T-cell (primary cell): ENCODE measurements at regions not wholly inside any gene's neighbourhood (a gene's known extent, or its start where the extent isn't known, plus 50 kb on each side); places are given as distances from the start of the nearest gene placed in this dataset.
"Not testable (repeated sequence)": the region's sequence is repeated elsewhere in the genome, so short reads cannot be mapped to it uniquely, and the experiment has no call there.

Experiments used
- ATAC-seq, 4 experiments: fragments of 200-7000 bp in 3 of 4; fragments of 150-1000 bp in 1 of 4; cut with Tn5 transposase; replicated peaks in 1 of 4; 1 replicate in 3 of 4; 2 replicates in 1 of 4; pipeline ENCODE4 v1.10.0; 2021; ENCODE audit warnings: moderate library complexity in 3 of 4, mild to moderate bottlenecking in 2 of 4, moderate number of reproducible peaks in 1 of 4
- CTCF ChIA-PET, 2 donors: fragments of 300-600 bp; sonication (Branson Sonifier 250); formaldehyde crosslinking; loops; one replicate each; lab custom pipeline; 2022; ENCODE audit warnings: antibody characterized with exemption in 2 of 2; lab: Charles Lee
- POLR2A ChIA-PET, 2 donors: fragments of 300-600 bp; sonication (Branson Sonifier 250); formaldehyde crosslinking; loops; one replicate each; lab custom pipeline; 2022; ENCODE audit warnings: antibody characterized with exemption in 2 of 2; lab: Charles Lee
- DNase-seq, 35 experiments: peaks; one replicate each; pipeline versions ENCODE4 v3.0.0 to v3.0.0-alpha.2; 2013 to 2023
- H3K27ac ChIP-seq: one replicate; pipeline ENCODE4 v1.5.1; 2013; ENCODE audit warnings: low read length
- H3K27me3 ChIP-seq, 2 experiments: replicated peaks in 1 of 2; 1 replicate in 1 of 2; 2 replicates in 1 of 2; pipeline versions ENCODE4 v1.6.1 to v1.7.0; 2013; ENCODE audit warnings: low read length in 1 of 2, mixed read lengths in 1 of 2; ENCODE audit not compliant: control insufficient read depth in 2 of 2, insufficient read depth in 2 of 2; ENCODE audit errors: extremely low read depth in 1 of 2
- H3K36me3 ChIP-seq, 2 donors: 1 replicate in 1 of 2; 2 replicates in 1 of 2; pipeline versions ENCODE4 v1.6.1 to v1.7.0; 2013; ENCODE audit warnings: low read length in 1 of 2; ENCODE audit not compliant: control insufficient read depth in 2 of 2, insufficient read depth in 1 of 2; ENCODE audit errors: extremely low read depth in 1 of 2
- H3K4me1 ChIP-seq, 2 experiments: 1 replicate in 1 of 2; 2 replicates in 1 of 2; pipeline versions ENCODE4 v1.6.1 to v1.7.0; 2013; ENCODE audit warnings: low read length in 2 of 2, mixed read lengths in 1 of 2; ENCODE audit not compliant: insufficient read depth in 2 of 2, control insufficient read depth in 1 of 2; ENCODE audit errors: extremely low read depth in 1 of 2
- H3K4me3 ChIP-seq, 2 donors: 1 replicate in 1 of 2; 2 replicates in 1 of 2; pipeline versions ENCODE4 v1.5.1 to v1.7.0; 2013; ENCODE audit warnings: mild to moderate bottlenecking in 2 of 2, low read length in 1 of 2, moderate library complexity in 1 of 2; ENCODE audit not compliant: control insufficient read depth in 1 of 2; ENCODE audit errors: extremely low read depth in 1 of 2
- H3K9me3 ChIP-seq: 2 replicates; pipeline ENCODE4 v1.7.0; 2013
- H3K27ac Mint-ChIP-seq, 2 donors: one replicate each; pipeline ENCODE4 v1.8.0; 2020 to 2021; ENCODE audit warnings: mild to moderate bottlenecking in 2 of 2, mixed read lengths in 2 of 2
- H3K27me3 Mint-ChIP-seq, 2 donors: one replicate each; pipeline ENCODE4 v1.8.0; 2021 to 2022; ENCODE audit warnings: mixed read lengths in 2 of 2
- H3K36me3 Mint-ChIP-seq: one replicate; pipeline ENCODE4 v1.8.0; 2021; ENCODE audit warnings: mixed read lengths
- H3K4me1 Mint-ChIP-seq, 3 donors: one replicate each; pipeline ENCODE4 v1.8.0; 2020 to 2022; ENCODE audit warnings: mixed read lengths in 3 of 3, mild to moderate bottlenecking in 1 of 3
- H3K4me3 Mint-ChIP-seq, 3 donors: one replicate each; pipeline ENCODE4 v1.8.0; 2020 to 2022; ENCODE audit warnings: mild to moderate bottlenecking in 3 of 3, mixed read lengths in 3 of 3, moderate library complexity in 3 of 3
- H3K9me3 Mint-ChIP-seq, 3 donors: one replicate each; pipeline ENCODE4 v1.8.0; 2020 to 2022; ENCODE audit warnings: mixed read lengths in 3 of 3
- WGBS: methylation state at CpG from one replicate; pipeline ENCODE4 v1.1.5; 2013; ENCODE audit warnings: missing lambda C conversion rate; ENCODE audit not compliant: insufficient coverage; 5-methylcytosine and 5-hydroxymethylcytosine counted together

DNA sequence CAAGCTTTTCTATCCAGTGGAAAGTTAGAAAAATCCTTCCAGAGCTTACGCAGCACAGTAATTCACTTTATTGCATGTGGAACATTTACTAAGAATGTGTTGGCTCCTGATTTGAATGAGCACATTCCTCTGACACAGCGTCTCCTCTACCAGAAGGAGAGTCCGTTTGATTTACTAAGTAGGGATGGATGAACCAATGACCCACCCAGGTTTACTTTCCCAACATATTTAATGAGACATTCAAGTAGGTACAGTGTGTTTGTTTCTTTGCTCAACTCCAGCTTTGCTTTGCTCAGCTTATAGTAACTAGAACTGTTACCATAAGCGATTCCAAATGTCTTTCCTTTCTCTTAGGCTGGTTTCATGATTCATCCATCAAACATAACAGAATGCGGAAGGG, 161.7 kb downstream of the SMARCA1 start:
- DNase-seq (no peak), ATAC-seq (no peak)
- Histone ChIP-seq H3K27ac (no peak overlapping the region), H3K27me3 (no peaks in the 10 kb centered on the region), H3K4me1 (no peaks in the 10 kb centered on the region), H3K9me3 (no peaks in the 10 kb centered on the region), H3K36me3 (no peaks in the 10 kb centered on the region), H3K4me3 (no peak overlapping the region)
- CTCF ChIA-PET = no interaction called here
- no peaks in the 10 kb centered on the region for H3K36me3 Mint-ChIP-seq
- no CpG with 5 or more reads among the region's 5 CpGs for WGBS
- POLR2A ChIA-PET = no interaction called here
- no peak overlapping the region for H3K27ac Mint-ChIP-seq
- no peaks in the 10 kb centered on the region for H3K9me3 Mint-ChIP-seq
- H3K4me3 Mint-ChIP-seq = no peak overlapping the region
- no peaks in the 10 kb centered on the region for H3K4me1 Mint-ChIP-seq
- H3K27me3 Mint-ChIP-seq = peaks cover 0 to 3% of the 10 kb centered on the region in 2 donors

- H3K4me1 ChIP-seq = no peaks in the 10 kb centered on the region
- H3K27me3 Mint-ChIP-seq = peaks cover 0 to 3% of the 10 kb centered on the region in 2 donors
- CTCF ChIA-PET = no interaction called here
Observed at GRCh38 chrX:129360175-129360574, 163.1 kb downstream of the SMARCA1 start.

DNA sequence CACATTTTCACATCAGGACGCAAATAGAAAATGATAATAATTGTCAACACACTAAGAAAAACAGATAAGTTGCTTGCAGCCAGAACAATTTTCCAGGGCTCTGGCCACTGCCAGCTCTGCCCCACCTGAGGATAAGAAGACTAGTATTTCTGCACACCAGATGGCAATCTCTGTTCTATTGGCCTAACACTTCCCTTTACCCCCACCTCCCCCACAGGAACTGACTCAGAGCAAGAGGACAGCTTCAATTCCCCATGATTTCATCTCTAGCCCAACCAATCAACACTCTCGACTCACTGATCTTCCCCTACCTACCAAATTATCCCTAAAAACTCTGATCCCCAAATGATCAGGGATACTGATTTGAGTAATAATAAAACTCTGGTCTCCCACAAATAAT, 164.0 kb downstream of the SMARCA1 start:
- Histone ChIP-seq H3K9me3 (no peaks in the 10 kb centered on the region), H3K27ac (no peak overlapping the region), H3K36me3 (no peaks in the 10 kb centered on the region), H3K27me3 (no peaks in the 10 kb centered on the region), H3K4me3 (no peak overlapping the region), H3K4me1 (no peaks in the 10 kb centered on the region)
- H3K9me3 Mint-ChIP-seq = no peaks in the 10 kb centered on the region
- peaks cover 0 to 3% of the 10 kb centered on the region in 2 donors for H3K27me3 Mint-ChIP-seq
- ATAC-seq (no peak), DNase-seq (no peak)
- H3K36me3 Mint-ChIP-seq = no peaks in the 10 kb centered on the region
- WGBS = no CpG with 5 or more reads among the region's 2 CpGs
- no peak overlapping the region for H3K27ac Mint-ChIP-seq
- POLR2A ChIA-PET = no interaction called here
- CTCF ChIA-PET = no interaction called here
- no peaks in the 10 kb centered on the region for H3K4me1 Mint-ChIP-seq
- no peak overlapping the region for H3K4me3 Mint-ChIP-seq

More at GRCh38 chrX:129360175-129360574, 163.1 kb downstream of the SMARCA1 start:
- H3K36me3 Mint-ChIP-seq = no peaks in the 10 kb centered on the region
- Histone ChIP-seq H3K27me3 (no peaks in the 10 kb centered on the region), H3K36me3 (no peaks in the 10 kb centered on the region), H3K4me3 (no peak overlapping the region), H3K27ac (no peak overlapping the region), H3K9me3 (no peaks in the 10 kb centered on the region)
- WGBS = 0% methylated on average over 2 of the region's 5 CpGs
- H3K9me3 Mint-ChIP-seq = no peaks in the 10 kb centered on the region
- POLR2A ChIA-PET = no interaction called here
- no peak overlapping the region for H3K4me3 Mint-ChIP-seq
- DNase-seq = peak in 19 of 35 experiments; percentile 0 to 46 (median 12)
- ATAC-seq = peak in 1 of 4 experiments; percentile 29
- no peak overlapping the region for H3K27ac Mint-ChIP-seq
- H3K4me1 Mint-ChIP-seq = no peaks in the 10 kb centered on the region

GRCh38 chrX:129357428-129357827, 165.9 kb downstream of the SMARCA1 start:
- POLR2A ChIA-PET, H3K4me1 Mint-ChIP-seq, H3K27ac Mint-ChIP-seq, H3K27ac ChIP-seq, H3K4me1 ChIP-seq, H3K9me3 Mint-ChIP-seq, H3K27me3 ChIP-seq, H3K4me3 Mint-ChIP-seq, ATAC-seq, H3K9me3 ChIP-seq, H3K4me3 ChIP-seq, CTCF ChIA-PET, H3K36me3 Mint-ChIP-seq, DNase-seq, H3K36me3 ChIP-seq: not testable (repeated sequence)
- no CpG with 5 or more reads among the region's 4 CpGs for WGBS
- H3K27me3 Mint-ChIP-seq = peaks cover 0 to 12% of the 10 kb centered on the region in 2 donors

DNA sequence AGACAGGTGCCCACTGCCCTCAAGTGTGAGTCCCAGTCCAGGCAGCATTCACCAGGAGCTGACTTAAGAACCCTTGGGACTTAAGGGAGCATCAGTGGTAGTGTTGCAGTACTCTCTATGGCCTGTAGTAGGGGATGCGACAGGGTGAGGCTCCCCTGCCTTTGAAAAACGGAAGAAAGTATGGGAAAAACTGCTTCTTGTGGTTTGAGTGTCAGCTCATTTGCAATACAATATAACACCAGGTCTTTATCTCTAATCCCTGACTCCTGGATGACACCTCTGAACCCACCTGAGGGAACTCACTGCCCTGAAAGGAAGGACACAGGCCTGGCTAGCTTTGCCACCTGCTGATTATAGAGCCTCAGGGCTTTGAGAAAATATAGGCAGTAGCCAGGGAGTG, 176.0 kb downstream of the SMARCA1 start:
- no peak overlapping the region for H3K4me3 ChIP-seq
- H3K4me3 Mint-ChIP-seq = no peak overlapping the region
- no peak overlapping the region for H3K27ac ChIP-seq
- H3K27ac Mint-ChIP-seq = no peak overlapping the region
- H3K27me3 Mint-ChIP-seq = peaks cover 0 to 17% of the 10 kb centered on the region in 2 donors
- no peaks in the 10 kb centered on the region for H3K36me3 ChIP-seq
- ChIA-PET CTCF (no interaction called here), POLR2A (no interaction called here)
- ATAC-seq = no peak
- no peaks in the 10 kb centered on the region for H3K9me3 ChIP-seq
- H3K36me3 Mint-ChIP-seq = no peaks in the 10 kb centered on the region
- peaks cover 0 to 15% (median 3%) of the 10 kb centered on the region in 3 donors for H3K9me3 Mint-ChIP-seq
- DNase-seq = no peak
- peaks cover 0 to 10% (median 8%) of the 10 kb centered on the region in 3 donors for H3K4me1 Mint-ChIP-seq
- H3K27me3 ChIP-seq = no peaks in the 10 kb centered on the region
- no peaks in the 10 kb centered on the region for H3K4me1 ChIP-seq
- no CpG with 5 or more reads among the region's 2 CpGs for WGBS

DNA sequence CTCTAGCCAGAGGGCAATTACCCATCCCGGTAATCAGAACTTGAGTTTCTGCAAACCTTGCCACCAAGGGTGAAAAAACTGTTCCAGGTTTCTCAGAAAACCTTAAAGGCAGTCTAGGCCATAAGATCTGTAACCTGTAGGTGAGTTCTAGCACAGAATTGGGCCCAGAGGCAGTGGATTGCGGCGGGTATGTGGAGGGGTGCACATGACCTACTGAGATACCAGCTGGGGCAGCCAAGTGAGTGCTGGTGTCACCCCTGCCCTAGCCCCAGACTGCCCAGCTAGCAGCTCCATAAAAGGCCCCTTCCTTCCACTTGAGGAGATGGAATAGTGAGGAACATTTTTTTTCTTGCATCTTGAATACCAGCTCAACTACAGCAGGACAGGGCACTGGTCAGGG, 176.7 kb downstream of the SMARCA1 start:
- Histone ChIP-seq H3K9me3 (no peaks in the 10 kb centered on the region), H3K4me1 (no peaks in the 10 kb centered on the region), H3K27me3 (no peaks in the 10 kb centered on the region), H3K4me3 (no peak overlapping the region), H3K36me3 (no peaks in the 10 kb centered on the region), H3K27ac (no peak overlapping the region)
- no peak for ATAC-seq
- peaks cover 0 to 15% (median 3%) of the 10 kb centered on the region in 3 donors for H3K9me3 Mint-ChIP-seq
- no CpG with 5 or more reads among the region's 3 CpGs for WGBS
- DNase-seq = no peak
- peaks cover 0 to 8% (median 4%) of the 10 kb centered on the region in 3 donors for H3K4me1 Mint-ChIP-seq
- peaks cover 0 to 16% of the 10 kb centered on the region in 2 donors for H3K27me3 Mint-ChIP-seq
- H3K27ac Mint-ChIP-seq = no peak overlapping the region
- CTCF ChIA-PET = no interaction called here
- no peaks in the 10 kb centered on the region for H3K36me3 Mint-ChIP-seq
- POLR2A ChIA-PET = no interaction called here
- no peak overlapping the region for H3K4me3 Mint-ChIP-seq

- Mint-ChIP-seq H3K27me3 (peaks cover 0 to 21% of the 10 kb centered on the region in 2 donors), H3K4me3 (peak overlapping the region in 1 of 3 donors; percentile 14)
- H3K4me3 ChIP-seq, DNase-seq, H3K27me3 ChIP-seq, POLR2A ChIA-PET, ATAC-seq, H3K36me3 Mint-ChIP-seq, H3K4me1 ChIP-seq, H3K27ac ChIP-seq, H3K9me3 Mint-ChIP-seq, H3K27ac Mint-ChIP-seq, H3K9me3 ChIP-seq, CTCF ChIA-PET, H3K36me3 ChIP-seq, H3K4me1 Mint-ChIP-seq: not testable (repeated sequence)
- 78% methylated on average over 5 of the region's 16 CpGs for WGBS
Observed at GRCh38 chrX:129337264-129337663, 186.0 kb downstream of the SMARCA1 start.
